ENCODE measurements at regions not wholly inside any gene's neighbourhood (a gene's known extent, or its start where the extent isn't known, plus 50 kb on each side); places are given as distances from the start of the nearest gene placed in this dataset.

GRCh38 chr18:51921862-51922261 lies 418.1 kb upstream of the DCC start:
- TF ChIP-seq EZH2phosphoT487 (IDR thresholded peaks at IDR 0.05; ENCODE audit: borderline replicate concordance, low read depth, low read length) (no peak), CTCF (conservative IDR thresholded peaks at IDR 0.05; ENCODE audit: low read length) (no peak)
- Histone ChIP-seq H2AFZ (ENCODE audit: low read length) (no peak overlapping the region), H3K9me2 (ENCODE audit: insufficient read depth, low read length) (no peaks in the 10 kb centered on the region), H3K4me2 (ENCODE audit: low read length) (no peak overlapping the region), H3K27ac (ENCODE audit: low read depth, low read length, poor library complexity, severe bottlenecking) (no peak overlapping the region), H3K36me3 (ENCODE audit: insufficient read depth, low read length) (no peaks in the 10 kb centered on the region), H3K4me3 (ENCODE audit: low read depth, low read length, poor library complexity, severe bottlenecking) (no peak overlapping the region), H3K9me3 (ENCODE audit: low read length) (no peaks in the 10 kb centered on the region), H3K4me1 (ENCODE audit: insufficient read depth, low read length, poor library complexity, severe bottlenecking) (no peaks in the 10 kb centered on the region), H3K79me2 (ENCODE audit: insufficient read depth, low read depth, low read length) (no peaks in the 10 kb centered on the region), H4K20me1 (ENCODE audit: insufficient read depth, low read length) (no peaks in the 10 kb centered on the region)
- ChIA-PET POLR2A (no interaction called here), CTCF (ENCODE audit: unreplicated experiment) (interaction anchor here (0.6 kb wide), 1 partner anchor 10 kb away, joined by 3 read pairs; no protein-coding TSS in a partner anchor)
- BruUV-seq (replicated peaks) = no TSS peak
- intact Hi-C loops (cut with micrococcal nuclease; ENCODE audit: unreplicated experiment) = no loop called here
- DNase-seq (ENCODE audit: low spot score) = no peak

GRCh38 chr18:51933903-51934302 lies 406.1 kb upstream of the DCC start:
- Histone ChIP-seq H4K20me1 (ENCODE audit: insufficient read depth, low read length) (no peaks in the 10 kb centered on the region), H3K9me2 (ENCODE audit: insufficient read depth, low read length) (no peaks in the 10 kb centered on the region), H3K4me2 (ENCODE audit: low read length) (no peak overlapping the region), H3K36me3 (ENCODE audit: insufficient read depth, low read length) (no peaks in the 10 kb centered on the region), H3K27ac (ENCODE audit: low read depth, low read length, poor library complexity, severe bottlenecking) (no peak overlapping the region), H3K79me2 (ENCODE audit: insufficient read depth, low read depth, low read length) (no peaks in the 10 kb centered on the region), H2AFZ (ENCODE audit: low read length) (no peak overlapping the region), H3K4me1 (ENCODE audit: insufficient read depth, low read length, poor library complexity, severe bottlenecking) (no peaks in the 10 kb centered on the region), H3K9me3 (ENCODE audit: low read length) (no peaks in the 10 kb centered on the region), H3K4me3 (ENCODE audit: low read depth, low read length, poor library complexity, severe bottlenecking) (no peak overlapping the region)
- POLR2A ChIA-PET = no interaction called here
- intact Hi-C loops (cut with micrococcal nuclease; ENCODE audit: unreplicated experiment) = no loop called here
- TF ChIP-seq CTCF (conservative IDR thresholded peaks at IDR 0.05; ENCODE audit: low read length) (no peak), EZH2phosphoT487 (IDR thresholded peaks at IDR 0.05; ENCODE audit: borderline replicate concordance, low read depth, low read length) (no peak)
- no TSS peak for BruUV-seq (replicated peaks)
- no peak for DNase-seq (ENCODE audit: low spot score)
- CTCF ChIA-PET (ENCODE audit: unreplicated experiment) = no interaction called here

- Histone ChIP-seq H2AFZ (ENCODE audit: low read length) (no peak overlapping the region), H3K4me2 (ENCODE audit: low read length) (no peak overlapping the region), H3K36me3 (ENCODE audit: insufficient read depth, low read length) (no peaks in the 10 kb centered on the region), H3K9me3 (ENCODE audit: low read length) (no peaks in the 10 kb centered on the region), H4K20me1 (ENCODE audit: insufficient read depth, low read length) (no peaks in the 10 kb centered on the region), H3K27ac (ENCODE audit: low read depth, low read length, poor library complexity, severe bottlenecking) (no peak overlapping the region), H3K4me1 (ENCODE audit: insufficient read depth, low read length, poor library complexity, severe bottlenecking) (no peaks in the 10 kb centered on the region), H3K9me2 (ENCODE audit: insufficient read depth, low read length) (no peaks in the 10 kb centered on the region), H3K4me3 (ENCODE audit: low read depth, low read length, poor library complexity, severe bottlenecking) (no peak overlapping the region), H3K79me2 (ENCODE audit: insufficient read depth, low read depth, low read length) (no peaks in the 10 kb centered on the region)
- POLR2A ChIA-PET = no interaction called here
- CTCF ChIA-PET (ENCODE audit: unreplicated experiment) = no interaction called here
- BruUV-seq (replicated peaks) = no TSS peak
- intact Hi-C loops (cut with micrococcal nuclease; ENCODE audit: unreplicated experiment) = no loop called here
- no peak for TF ChIP-seq EZH2phosphoT487 (IDR thresholded peaks at IDR 0.05; ENCODE audit: borderline replicate concordance, low read depth, low read length)
- TF ChIP-seq CTCF (conservative IDR thresholded peaks at IDR 0.05; ENCODE audit: low read length) = no peak
- no peak for DNase-seq (ENCODE audit: low spot score)
Measured at GRCh38 chr18:51936115-51936514, 403.9 kb upstream of the DCC start.

Measured in OCI-LY7 (cell line).